ENCODE measurements at regions not wholly inside any gene's neighbourhood (a gene's known extent, or its start where the extent isn't known, plus 50 kb on each side); places are given as distances from the start of the nearest gene placed in this dataset.

- DNase-seq (ENCODE audit: low read depth in 2 of 2) = no peak
These were observed 220.7 kb upstream of the MIR17HG start for GRCh38 chr13:91126806-91127205.

DNA sequence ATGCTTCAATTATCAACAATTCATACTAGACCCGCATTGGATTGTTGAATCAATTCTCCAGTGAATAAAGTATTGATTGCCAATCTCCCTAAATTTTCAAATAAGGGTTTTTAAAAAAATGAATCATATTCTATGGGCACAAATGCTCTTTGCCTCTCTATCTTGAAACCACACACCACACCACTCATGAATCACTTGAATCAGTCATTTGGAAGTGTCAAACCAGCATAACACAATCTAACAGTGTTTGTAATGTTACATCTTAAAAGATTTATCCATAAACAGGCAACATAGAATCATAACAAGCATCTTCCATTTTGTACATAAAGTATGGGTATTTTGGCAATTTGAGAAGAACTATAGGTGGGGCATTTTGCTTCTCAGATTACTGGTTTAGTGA lies 219.5 kb upstream of the MIR17HG start:
- no peak for DNase-seq (ENCODE audit: low read depth in 2 of 2)

- DNase-seq (ENCODE audit: low read depth in 2 of 2) = no peak
These were observed 215.1 kb upstream of the MIR17HG start for GRCh38 chr13:91132381-91132780.

DNA sequence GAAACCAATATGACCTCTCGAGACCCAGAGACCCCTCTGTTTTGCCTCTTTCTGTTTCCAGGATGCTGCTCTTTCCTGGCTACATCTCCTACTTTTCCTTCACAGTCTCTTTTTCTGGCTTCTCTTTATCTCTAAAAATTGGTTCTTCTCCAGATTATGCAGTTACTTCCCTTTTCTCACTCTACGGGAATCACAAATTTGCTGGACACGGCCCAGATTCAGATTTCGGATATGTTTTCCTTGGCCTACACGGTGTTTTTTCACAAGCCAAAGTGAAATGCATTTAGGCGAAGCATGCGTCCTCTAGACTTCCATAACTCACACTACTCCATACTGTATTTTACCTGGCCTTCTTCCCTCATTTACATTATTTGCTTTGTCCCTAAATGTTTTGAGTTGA lies 214.7 kb upstream of the MIR17HG start:
- DNase-seq (ENCODE audit: low read depth in 2 of 2) = no peak

- peak; percentile 48 to 56 for DNase-seq (ENCODE audit: low read depth in 2 of 2)
These were observed 213.3 kb upstream of the MIR17HG start for GRCh38 chr13:91133941-91134802.

DNA sequence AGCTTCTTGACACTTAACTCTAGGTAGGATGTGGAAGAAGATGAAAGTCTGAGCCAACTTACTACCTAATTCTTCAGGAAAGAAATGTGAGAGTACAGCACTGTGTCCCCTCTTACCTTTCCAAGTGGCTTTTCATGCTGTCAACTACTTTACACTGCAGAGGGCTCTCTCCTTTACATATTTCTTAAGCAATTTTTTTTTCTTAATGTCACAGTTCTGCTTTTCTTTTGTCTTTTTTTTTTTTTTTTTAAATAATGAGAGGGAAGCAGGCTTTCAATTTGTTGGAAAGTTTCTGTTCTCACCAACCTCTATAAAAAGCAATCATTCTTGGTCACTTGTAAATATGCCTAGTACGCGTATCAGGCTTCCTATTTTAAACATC lies 212.7 kb upstream of the MIR17HG start:
- DNase-seq (ENCODE audit: low read depth in 2 of 2) = no peak

DNA sequence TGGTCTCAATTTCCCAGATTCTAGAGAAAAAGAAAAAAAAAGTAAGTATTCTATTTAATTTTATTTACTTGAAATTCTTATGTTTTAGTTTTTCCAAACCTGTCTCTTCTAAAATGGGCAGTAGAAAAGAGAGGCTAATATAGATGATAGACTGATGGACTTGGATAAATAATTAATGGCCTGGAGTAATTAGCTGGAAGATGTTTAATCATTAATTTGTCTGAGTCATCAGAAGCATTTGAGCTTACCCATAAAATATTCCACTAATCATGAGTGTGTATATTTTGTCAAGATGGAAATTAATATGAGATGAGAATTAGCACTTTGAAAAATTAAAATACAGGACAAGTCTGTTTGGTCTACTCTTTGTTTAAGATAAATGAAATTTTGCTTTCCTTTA lies 212.1 kb upstream of the MIR17HG start:
- DNase-seq (ENCODE audit: low read depth in 2 of 2) = no peak

DNA sequence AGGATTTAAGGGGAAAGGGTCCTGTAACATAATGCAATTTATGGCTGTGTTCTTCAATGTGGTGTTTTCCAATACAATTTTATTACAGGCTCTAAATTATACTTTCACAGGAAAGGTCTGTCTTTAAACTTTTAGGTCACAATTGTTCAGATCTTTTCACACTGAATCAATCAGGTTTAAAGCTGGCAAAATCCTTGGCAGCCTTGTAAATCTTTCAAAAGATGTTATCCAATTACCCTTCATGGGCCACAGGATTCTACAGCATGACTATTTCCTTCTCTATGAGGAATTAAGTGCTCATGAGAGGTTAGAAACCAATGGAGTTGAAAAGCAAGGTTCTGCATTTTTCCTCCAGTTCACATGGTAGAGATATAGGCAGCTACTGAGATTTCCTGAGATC lies 211.5 kb upstream of the MIR17HG start:
- no peak for DNase-seq (ENCODE audit: low read depth in 2 of 2)

- no peak for DNase-seq (ENCODE audit: low read depth in 2 of 2)
These were observed 210.7 kb upstream of the MIR17HG start for GRCh38 chr13:91136806-91137205.

DNA sequence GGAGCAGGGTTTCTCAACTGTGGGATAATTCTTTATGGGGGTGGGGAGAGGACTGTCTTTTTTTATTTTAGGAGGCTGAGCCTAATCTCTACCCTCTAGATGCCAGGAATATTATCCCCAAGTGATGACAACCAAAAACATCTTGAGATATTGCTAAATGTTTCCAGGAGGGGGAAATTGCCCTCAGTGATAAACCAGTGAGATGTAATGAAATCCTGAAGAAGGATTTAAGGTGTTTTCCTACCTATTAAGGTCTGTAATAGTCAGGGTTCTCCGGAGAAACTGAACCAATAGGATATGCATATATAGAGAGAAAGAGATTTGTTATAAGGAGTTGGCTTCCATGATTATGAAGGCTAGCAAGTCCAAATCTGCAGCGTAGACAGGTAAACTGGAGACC lies 208.3 kb upstream of the MIR17HG start:
- no peak for DNase-seq (ENCODE audit: low read depth in 2 of 2)

GRCh38 chr13:91141543-91142061 lies 205.9 kb upstream of the MIR17HG start:
- no peak for DNase-seq (ENCODE audit: low read depth in 2 of 2)

- DNase-seq (ENCODE audit: low read depth in 2 of 2) = peak; percentile 72
These were observed 204.9 kb upstream of the MIR17HG start for GRCh38 chr13:91142572-91142971.

GRCh38 chr13:91144054-91144453 lies 203.4 kb upstream of the MIR17HG start:
- DNase-seq (ENCODE audit: low read depth in 2 of 2) = no peak

- no peak for DNase-seq (ENCODE audit: low read depth in 2 of 2)
These were observed 203.0 kb upstream of the MIR17HG start for GRCh38 chr13:91144486-91144885.

DNA sequence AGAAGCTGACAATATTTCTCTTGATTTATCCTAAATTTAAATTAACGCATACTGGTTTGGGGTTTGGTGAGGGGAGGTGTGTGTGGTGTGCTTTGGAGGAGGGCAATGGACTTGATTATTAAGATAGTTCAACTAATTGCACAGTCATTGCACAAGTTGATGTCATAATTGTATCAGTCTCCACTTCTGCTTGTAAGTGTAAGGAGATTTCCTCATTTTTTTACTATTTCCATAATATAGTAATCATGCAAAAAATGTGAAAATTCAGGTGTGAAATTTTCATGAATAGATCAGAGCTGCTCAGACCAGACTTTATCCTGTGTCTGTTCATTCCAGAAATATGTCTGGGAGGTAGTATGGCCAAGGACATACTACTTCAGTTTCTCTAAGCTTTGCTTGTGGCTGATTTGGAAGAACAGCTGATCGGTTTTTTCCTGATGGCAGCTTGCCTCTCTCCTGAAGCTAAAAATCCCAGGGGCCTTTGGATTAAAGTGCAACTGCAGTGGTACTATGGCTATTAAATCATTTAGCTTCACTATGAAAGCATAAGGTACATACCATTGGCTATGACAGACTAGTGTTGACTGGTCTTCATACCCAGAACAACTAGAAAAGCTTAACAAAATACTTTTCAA lies 201.8 kb upstream of the MIR17HG start:
- no peak for DNase-seq (ENCODE audit: low read depth in 2 of 2)

GRCh38 chr13:91146601-91147000 lies 200.9 kb upstream of the MIR17HG start:
- DNase-seq (ENCODE audit: low read depth in 2 of 2) = no peak

DNA sequence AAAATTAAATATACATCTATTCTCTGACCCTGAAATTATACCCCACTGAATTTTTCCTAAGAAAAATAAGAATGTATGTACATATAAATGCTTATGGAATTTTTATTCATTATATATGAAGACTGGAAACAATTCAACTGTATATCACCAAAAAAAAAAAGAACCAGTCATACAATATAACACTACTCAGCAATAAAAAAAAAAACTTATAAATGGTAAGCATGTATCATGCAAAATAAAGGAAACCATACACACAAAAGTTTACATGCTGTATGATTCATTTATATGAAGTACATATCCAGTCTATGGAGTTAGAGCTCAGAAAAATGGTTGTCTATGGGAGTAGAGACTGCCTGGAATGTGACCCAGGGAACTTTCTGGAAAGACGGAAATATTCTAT lies 199.4 kb upstream of the MIR17HG start:
- DNase-seq (ENCODE audit: low read depth in 2 of 2) = no peak

GRCh38 chr13:91151921-91152320 lies 195.6 kb upstream of the MIR17HG start:
- DNase-seq (ENCODE audit: low read depth in 2 of 2) = no peak

GRCh38 chr13:91153372-91153771 lies 194.1 kb upstream of the MIR17HG start:
- DNase-seq (ENCODE audit: low read depth in 2 of 2) = peak; percentile 76

DNA sequence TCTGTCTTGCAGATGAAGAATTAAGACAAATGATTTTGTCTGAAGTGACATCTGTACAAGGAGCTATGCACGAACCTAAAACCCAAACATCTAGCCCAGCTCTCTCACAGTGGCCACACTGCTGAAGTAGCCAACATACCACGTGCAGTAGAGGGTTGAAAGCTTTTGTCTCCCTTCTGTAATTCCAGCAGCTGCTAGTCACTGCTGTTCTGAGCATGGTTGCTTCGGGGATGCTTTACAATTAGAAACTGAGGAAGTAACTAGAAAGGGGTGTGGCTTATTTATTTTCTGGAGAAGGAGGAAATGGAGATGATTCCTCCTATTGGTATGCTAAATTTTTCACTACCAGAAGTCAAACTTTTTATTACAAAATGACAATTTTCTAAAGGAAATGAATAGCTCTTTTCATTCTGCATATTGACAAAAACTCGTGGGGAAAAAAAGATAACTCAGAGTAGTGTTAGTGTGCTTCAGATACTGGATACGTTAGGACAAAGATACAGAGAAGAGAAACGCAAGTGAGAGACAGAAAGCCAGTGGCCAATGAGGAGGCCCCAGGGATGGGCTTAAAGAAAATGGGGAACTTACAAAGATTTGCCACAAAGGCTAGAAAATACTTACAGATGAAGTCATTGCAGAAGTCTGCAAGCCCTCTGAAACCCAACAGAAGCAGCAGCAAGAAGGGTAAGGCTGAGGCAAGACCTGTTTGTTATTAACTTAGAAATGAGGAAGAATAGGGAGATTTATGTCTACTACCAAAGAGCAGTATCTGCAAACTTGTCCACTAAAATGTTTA lies 192.7 kb upstream of the MIR17HG start:
- DNase-seq (ENCODE audit: low read depth in 2 of 2) = peak in 1 of 2 experiments; percentile 36

- no peak for DNase-seq (ENCODE audit: low read depth in 2 of 2)
These were observed 191.9 kb upstream of the MIR17HG start for GRCh38 chr13:91155512-91156114.

Data from fibroblast of skin of left quadriceps (primary cell).